Endothelial cell of umbilical vein (primary cell): ENCODE measurements at regions not wholly inside any gene's neighbourhood (a gene's known extent, or its start where the extent isn't known, plus 50 kb on each side); places are given as distances from the start of the nearest gene placed in this dataset.
"Not testable (repeated sequence)": the region's sequence is repeated elsewhere in the genome, so short reads cannot be mapped to it uniquely, and the experiment has no call there.

Source experiments
- BruUV-seq: library from RNA; stranded (reverse); fragments of 400-500 nt; replicated peaks from 2 replicates; lab custom pipeline; 2021; lab: Mats Ljungman, UMichigan
- CTCF ChIA-PET: fragments of 300-600, 350-600 bp; sonication (Branson Sonifier 250); formaldehyde crosslinking; loops from one replicate; lab custom pipeline; 2021; ENCODE audit warnings: antibody characterized with exemption, inconsistent platforms; lab: Charles Lee
- POLR2A ChIA-PET: fragments of 300-600, 350-600 bp; sonication (Branson Sonifier 250); formaldehyde crosslinking; loops from one replicate; lab custom pipeline; 2021; ENCODE audit warnings: antibody characterized with exemption, inconsistent platforms; lab: Charles Lee
- DNase-seq: peaks from one replicate; pipeline ENCODE4 v3.0.0-alpha.2; 2011; ENCODE audit warnings: low read depth, low spot score
- FAIRE-seq: peaks from 2 replicates; lab custom pipeline; 2011; peaks lifted over from hg19 to GRCh38; lab: Jason Lieb, UNC
- H2AFZ ChIP-seq: 2 replicates; pipeline ENCODE4 v1.6.0; 2012; ENCODE audit warnings: low read depth, low read length, control low read depth, inconsistent platforms
- H3K27ac ChIP-seq: 2 replicates; pipeline ENCODE4 v1.5.1; 2011; ENCODE audit warnings: low read depth, mild to moderate bottlenecking, control low read depth, low read length, moderate library complexity; ENCODE audit not compliant: insufficient read depth
- H3K27me3 ChIP-seq, 2 experiments: 2 replicates each; pipeline versions ENCODE4 v1.6.0 to v1.6.1; 2011; ENCODE audit warnings: low read length in 2 of 2, mixed read lengths in 1 of 2; ENCODE audit not compliant: control insufficient read depth in 2 of 2, insufficient read depth in 2 of 2
- H3K36me3 ChIP-seq, 2 experiments: 2 replicates in 1 of 2; 3 replicates in 1 of 2; pipeline ENCODE4 v1.5.1; 2011; ENCODE audit warnings: low read length in 2 of 2, mild to moderate bottlenecking in 1 of 2, moderate library complexity in 1 of 2; ENCODE audit not compliant: control insufficient read depth in 2 of 2, insufficient read depth in 2 of 2; ENCODE audit errors: extremely low read depth in 1 of 2
- H3K4me1 ChIP-seq: 3 replicates; pipeline ENCODE4 v1.5.1; 2011; ENCODE audit warnings: mild to moderate bottlenecking, low read length; ENCODE audit not compliant: control insufficient read depth, insufficient read depth; ENCODE audit errors: extremely low read depth
- H3K4me2 ChIP-seq: 2 replicates; pipeline ENCODE4 v1.6.1; 2011; ENCODE audit warnings: low read length, control low read depth, mixed read lengths; ENCODE audit not compliant: insufficient read depth
- H3K4me3 ChIP-seq, 3 experiments: fragments of 200-600 bp in 1 of 3; sonication (generic), shearing (Covaris generic) in 1 of 3; replicated peaks in 1 of 3; 2 replicates each; pipeline ENCODE4 v1.5.1; 2011 to 2016; ENCODE audit warnings: control low read depth in 3 of 3, low read length in 3 of 3, mild to moderate bottlenecking in 2 of 3, inconsistent platforms in 1 of 3, low read depth in 1 of 3, moderate library complexity in 1 of 3; ENCODE audit not compliant: insufficient read depth in 1 of 3
- H3K79me2 ChIP-seq: 2 replicates; pipeline ENCODE4 v1.6.0; 2012; ENCODE audit warnings: low read length, inconsistent platforms; ENCODE audit not compliant: control insufficient read depth, insufficient read depth
- H3K9ac ChIP-seq: replicated peaks from 2 replicates; pipeline ENCODE3; 2011; ENCODE audit warnings: low read length, control low read depth; ENCODE audit not compliant: insufficient read depth; ENCODE audit errors: extremely low read depth
- H3K9me1 ChIP-seq: replicated peaks from 3 replicates; pipeline ENCODE4 v1.6.0; 2011; ENCODE audit warnings: mild to moderate bottlenecking, low read length; ENCODE audit not compliant: control insufficient read depth, insufficient read depth; ENCODE audit errors: extremely low read depth
- H3K9me3 ChIP-seq: replicated peaks from 2 replicates; pipeline ENCODE4 v1.5.1; 2012; ENCODE audit warnings: low read length, inconsistent platforms; ENCODE audit not compliant: control insufficient read depth, insufficient read depth
- H4K20me1 ChIP-seq: replicated peaks from 2 replicates; pipeline ENCODE3; 2011; ENCODE audit warnings: mild to moderate bottlenecking, low read length; ENCODE audit not compliant: control insufficient read depth, insufficient read depth; ENCODE audit errors: extremely low read depth
- EZH2 ChIP-seq: IDR thresholded peaks from 2 replicates; pipeline ENCODE4 v1.6.1; 2012; ENCODE audit warnings: borderline replicate concordance, low read depth, mild to moderate bottlenecking, moderate library complexity, low read length, inconsistent platforms; ENCODE audit not compliant: severe bottlenecking
- POLR2AphosphoS5 ChIP-seq: IDR thresholded peaks from 2 replicates; pipeline ENCODE4 v1.6.1; 2012; ENCODE audit warnings: low read depth, mild to moderate bottlenecking, control low read depth, low read length, moderate library complexity; ENCODE audit not compliant: insufficient read depth
- dilution Hi-C: fragments of 300-500 bp; cut with MboI; formaldehyde crosslinking; loops from one replicate; pipeline ENCODE4 v1.15.0; 2019; ENCODE audit warnings: low sequenced_read_pairs; ENCODE audit not compliant: extremely low pct_ligation_motif_present
- intact Hi-C: fragments of 100-400 bp; cut with micrococcal nuclease; formaldehyde crosslinking; loops from one replicate; pipeline ENCODE4 v1.10.0; 2022
- TF ChIP-seq, protein P1 (sequence below), 2 donors: IDR thresholded peaks; 1 replicate in 1 of 2; 2 replicates in 1 of 2; pipeline ENCODE4 v1.5.1; 2011; ENCODE audit warnings: low read length in 2 of 2, mild to moderate bottlenecking in 2 of 2, moderate library complexity in 2 of 2, control low read depth in 1 of 2, inconsistent platforms in 1 of 2, low read depth in 1 of 2; ENCODE audit not compliant: insufficient read depth in 1 of 2; ENCODE audit errors: extremely low read depth in 1 of 2

DNA sequence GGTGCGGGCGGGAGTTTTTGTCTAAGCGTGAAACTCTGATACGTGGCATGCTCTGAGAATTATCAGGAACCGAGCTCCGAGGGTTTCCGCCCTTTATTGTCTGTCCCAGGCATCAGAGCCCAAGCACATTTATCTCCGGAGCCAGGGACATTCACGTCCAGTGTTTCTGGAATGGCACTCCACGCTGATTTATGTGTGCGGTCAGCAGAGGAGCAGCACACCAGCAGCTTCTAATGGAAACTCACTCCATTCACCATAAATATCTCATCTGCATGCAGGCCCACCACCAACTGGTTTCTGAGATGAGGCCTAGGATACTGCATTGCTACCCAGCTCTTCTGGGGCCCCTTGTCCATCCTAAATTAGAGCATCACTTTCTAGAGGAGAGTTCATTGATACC is 51.9 kb upstream of the SYNDIG1 start:
- CTCF ChIA-PET, result interaction anchor here (1.1 kb wide), 1 partner anchor 104 kb away, joined by 3 read pairs; no protein-coding TSS in a partner anchor
- no peaks in the 10 kb centered on the region for H3K79me2 ChIP-seq
- FAIRE-seq, result no peak
- no peak overlapping the region for H3K27ac ChIP-seq
- H3K4me2 ChIP-seq, result no peak overlapping the region
- no peak overlapping the region for H2AFZ ChIP-seq
- intact Hi-C loops (loop anchor here (10.0 kb wide), 1 partner anchor 63 kb away; no protein-coding TSS in a partner anchor), dilution Hi-C loops (no loop called here)
- H3K36me3 ChIP-seq, result no peaks in the 10 kb centered on the region
- no peak for DNase-seq
- no TSS peak for BruUV-seq
- H4K20me1 ChIP-seq, result no peaks in the 10 kb centered on the region
- no peak overlapping the region for H3K4me3 ChIP-seq
- POLR2A ChIA-PET, result no interaction called here
- H3K4me1 ChIP-seq, result no peaks in the 10 kb centered on the region
- H3K9me3 ChIP-seq, result peaks cover 5% of the 10 kb centered on the region
- TF ChIP-seq, protein P1, sequence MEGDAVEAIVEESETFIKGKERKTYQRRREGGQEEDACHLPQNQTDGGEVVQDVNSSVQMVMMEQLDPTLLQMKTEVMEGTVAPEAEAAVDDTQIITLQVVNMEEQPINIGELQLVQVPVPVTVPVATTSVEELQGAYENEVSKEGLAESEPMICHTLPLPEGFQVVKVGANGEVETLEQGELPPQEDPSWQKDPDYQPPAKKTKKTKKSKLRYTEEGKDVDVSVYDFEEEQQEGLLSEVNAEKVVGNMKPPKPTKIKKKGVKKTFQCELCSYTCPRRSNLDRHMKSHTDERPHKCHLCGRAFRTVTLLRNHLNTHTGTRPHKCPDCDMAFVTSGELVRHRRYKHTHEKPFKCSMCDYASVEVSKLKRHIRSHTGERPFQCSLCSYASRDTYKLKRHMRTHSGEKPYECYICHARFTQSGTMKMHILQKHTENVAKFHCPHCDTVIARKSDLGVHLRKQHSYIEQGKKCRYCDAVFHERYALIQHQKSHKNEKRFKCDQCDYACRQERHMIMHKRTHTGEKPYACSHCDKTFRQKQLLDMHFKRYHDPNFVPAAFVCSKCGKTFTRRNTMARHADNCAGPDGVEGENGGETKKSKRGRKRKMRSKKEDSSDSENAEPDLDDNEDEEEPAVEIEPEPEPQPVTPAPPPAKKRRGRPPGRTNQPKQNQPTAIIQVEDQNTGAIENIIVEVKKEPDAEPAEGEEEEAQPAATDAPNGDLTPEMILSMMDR (IDR thresholded peaks at IDR 0.05; ENCODE audit: extremely low read depth in 1 of 2, insufficient read depth in 1 of 2, low read depth in 1 of 2, low read length in 2 of 2), result no peak
- no peak for TF ChIP-seq EZH2
- TF ChIP-seq POLR2AphosphoS5, result no peak
- no peaks in the 10 kb centered on the region for H3K27me3 ChIP-seq
- H3K9ac ChIP-seq, result no peak overlapping the region
- no peaks in the 10 kb centered on the region for H3K9me1 ChIP-seq

DNA sequence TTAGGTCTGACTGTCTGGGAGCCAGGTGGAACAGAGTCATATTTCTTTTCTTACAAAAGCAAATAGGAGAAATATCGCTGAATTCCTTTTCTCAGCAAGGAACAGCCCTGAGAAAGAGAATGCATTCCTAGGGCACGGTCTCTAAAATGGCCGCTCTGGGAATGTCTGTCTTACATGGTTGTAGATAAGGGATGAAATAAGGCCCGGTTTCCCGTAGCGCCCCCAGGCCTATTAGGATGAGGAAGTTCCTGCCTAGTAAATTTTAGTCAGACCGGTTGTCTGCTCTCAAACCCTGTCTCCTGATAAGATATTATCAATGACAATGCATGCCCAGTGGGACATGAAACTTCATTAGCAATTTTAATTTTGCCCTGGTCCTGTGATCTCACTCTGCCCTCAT is 54.0 kb upstream of the SYNDIG1 start:
- POLR2A ChIA-PET, DNase-seq, H3K27ac ChIP-seq, H3K36me3 ChIP-seq, H3K79me2 ChIP-seq, H3K9ac ChIP-seq, H3K4me2 ChIP-seq, H3K4me3 ChIP-seq, H2AFZ ChIP-seq, H3K27me3 ChIP-seq, H4K20me1 ChIP-seq, H3K9me3 ChIP-seq, H3K9me1 ChIP-seq, H3K4me1 ChIP-seq, dilution Hi-C loops, CTCF ChIA-PET, BruUV-seq, FAIRE-seq: not testable (repeated sequence)
- intact Hi-C loops, result loop anchor here (10.0 kb wide), 1 partner anchor 61 kb away; no protein-coding TSS in a partner anchor
